Uterus (tissue), 3 donors: ENCODE measurements at regions not wholly inside any gene's neighbourhood (a gene's known extent, or its start where the extent isn't known, plus 50 kb on each side); places are given as distances from the start of the nearest gene placed in this dataset.

Experiments used
- DNase-seq, 2 donors: peaks; one replicate each; pipeline ENCODE4 v3.0.0-alpha.2; 2019 to 2020
- H3K27ac ChIP-seq, 2 donors: fragments of 200-600 bp; sonication (generic); 1 replicate in 1 of 2; 2 replicates in 1 of 2; pipeline ENCODE4 v1.5.1; 2016 to 2018
- H3K27me3 ChIP-seq, 2 donors: fragments of 200-600 bp; sonication (generic); one replicate each; pipeline ENCODE4 v1.5.1; 2018 to 2019; ENCODE audit warnings: control low read depth in 1 of 2
- H3K36me3 ChIP-seq, 2 donors: fragments of 200-600 bp; sonication (generic); one replicate each; pipeline ENCODE4 v1.5.1; 2019; ENCODE audit warnings: control low read depth in 1 of 2
- H3K4me1 ChIP-seq, 2 donors: fragments of 200-600 bp; sonication (generic); one replicate each; pipeline ENCODE4 v1.5.1; 2018 to 2019; ENCODE audit warnings: control low read depth in 1 of 2
- H3K4me3 ChIP-seq, 2 donors: fragments of 200-600 bp; sonication (generic); 1 replicate in 1 of 2; 2 replicates in 1 of 2; pipeline ENCODE4 v1.5.1; 2018 to 2019; ENCODE audit warnings: mild to moderate bottlenecking in 1 of 2
- H3K9me3 ChIP-seq, 2 donors: fragments of 200-600 bp; sonication (generic); one replicate each; pipeline ENCODE4 v1.5.1; 2019; ENCODE audit warnings: control low read depth in 1 of 2
- CTCF ChIP-seq, 4 experiments: fragments of 200-600 bp in 2 of 4; fragments of 450-650 bp in 2 of 4; sonication (generic) in 2 of 4; IDR thresholded peaks; one replicate each; pipeline ENCODE4 v1.5.1; 2016 to 2019; ENCODE audit warnings: antibody characterized with exemption in 4 of 4, mild to moderate bottlenecking in 2 of 4, moderate library complexity in 1 of 4
- POLR2A ChIP-seq, 2 donors: fragments of 450-650 bp; IDR thresholded peaks; one replicate each; pipeline ENCODE4 v1.6.1; 2016; ENCODE audit warnings: antibody characterized with exemption in 2 of 2, mild to moderate bottlenecking in 1 of 2, moderate library complexity in 1 of 2
- intact Hi-C: fragments of 100-400 bp; cut with DNase I; formaldehyde crosslinking; loops from one replicate; pipeline ENCODE4 v1.15.1; 2023; ENCODE audit warnings: low total_unique reads
- donor health status: DM: yes; HTN: yes; CAD: no.

- Histone ChIP-seq H3K27me3 (no peaks in the 10 kb centered on the region), H3K36me3 (no peaks in the 10 kb centered on the region), H3K9me3 (no peaks in the 10 kb centered on the region), H3K27ac (no peak overlapping the region), H3K4me3 (no peak overlapping the region), H3K4me1 (no peaks in the 10 kb centered on the region)
- no peak for TF ChIP-seq CTCF (IDR thresholded peaks at IDR 0.05)
- TF ChIP-seq POLR2A (IDR thresholded peaks at IDR 0.05) = no peak
- no peak for DNase-seq
- intact Hi-C loops = no loop called here
Measured at GRCh38 chr6:1238040-1238439, 73.9 kb upstream of the FOXQ1 start.

- intact Hi-C loops = no loop called here
- Histone ChIP-seq H3K36me3 (no peaks in the 10 kb centered on the region), H3K4me3 (no peak overlapping the region), H3K4me1 (no peaks in the 10 kb centered on the region), H3K9me3 (no peaks in the 10 kb centered on the region), H3K27me3 (no peaks in the 10 kb centered on the region), H3K27ac (no peak overlapping the region)
- DNase-seq = no peak
- no peak for TF ChIP-seq POLR2A (IDR thresholded peaks at IDR 0.05)
- no peak for TF ChIP-seq CTCF (IDR thresholded peaks at IDR 0.05)
Measured at GRCh38 chr6:1237636-1238035, 74.3 kb upstream of the FOXQ1 start.

- DNase-seq = no peak
Measured at GRCh38 chr6:1235825-1236224, 76.1 kb upstream of the FOXQ1 start.

DNA sequence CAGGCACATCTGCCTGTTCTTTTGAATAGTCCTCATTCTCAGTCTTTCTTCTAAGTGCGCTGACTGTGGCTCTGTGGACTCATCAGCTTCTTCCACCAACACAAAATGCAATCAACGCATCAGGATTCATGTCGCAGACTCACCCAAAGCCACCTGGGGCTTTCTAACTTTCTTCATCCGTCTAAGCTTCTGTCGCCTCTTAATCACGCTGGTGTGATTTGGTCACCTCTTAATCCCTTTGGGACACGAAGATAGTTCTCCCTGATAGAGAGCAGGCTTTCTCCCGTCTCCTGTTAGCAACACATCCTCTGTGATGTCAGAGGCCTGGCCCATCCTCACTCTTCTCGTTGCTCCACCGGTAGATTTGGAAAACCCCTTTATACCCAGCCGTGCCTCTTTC, 78.0 kb upstream of the FOXQ1 start:
- no peaks in the 10 kb centered on the region for H3K27me3 ChIP-seq

More at GRCh38 chr6:1235825-1236224, 76.1 kb upstream of the FOXQ1 start:
- Histone ChIP-seq H3K4me1 (no peaks in the 10 kb centered on the region), H3K4me3 (no peak overlapping the region), H3K9me3 (no peaks in the 10 kb centered on the region), H3K27ac (no peak overlapping the region), H3K27me3 (no peaks in the 10 kb centered on the region), H3K36me3 (no peaks in the 10 kb centered on the region)
- no peak for TF ChIP-seq POLR2A (IDR thresholded peaks at IDR 0.05)
- TF ChIP-seq CTCF (IDR thresholded peaks at IDR 0.05) = no peak
- intact Hi-C loops = no loop called here

GRCh38 chr6:1232578-1232977, 79.3 kb upstream of the FOXQ1 start:
- Histone ChIP-seq H3K27ac (no peak overlapping the region), H3K27me3 (no peaks in the 10 kb centered on the region), H3K4me1 (no peaks in the 10 kb centered on the region), H3K36me3 (no peaks in the 10 kb centered on the region), H3K4me3 (no peak overlapping the region), H3K9me3 (no peaks in the 10 kb centered on the region)
- DNase-seq = no peak
- no peak for TF ChIP-seq CTCF (IDR thresholded peaks at IDR 0.05)
- TF ChIP-seq POLR2A (IDR thresholded peaks at IDR 0.05) = no peak
- intact Hi-C loops = no loop called here

More for the DNA sequence above, 78.0 kb upstream of the FOXQ1 start:
- H3K9me3 ChIP-seq = no peaks in the 10 kb centered on the region
- no peak for TF ChIP-seq CTCF (IDR thresholded peaks at IDR 0.05)
- no peak for TF ChIP-seq POLR2A (IDR thresholded peaks at IDR 0.05)
- no peak overlapping the region for H3K4me3 ChIP-seq
- intact Hi-C loops = no loop called here
- DNase-seq = no peak
- H3K27ac ChIP-seq = no peak overlapping the region
- no peaks in the 10 kb centered on the region for H3K36me3 ChIP-seq
- H3K4me1 ChIP-seq = no peaks in the 10 kb centered on the region
